ENCODE measurements at regions not wholly inside any gene's neighbourhood (a gene's known extent, or its start where the extent isn't known, plus 50 kb on each side); places are given as distances from the start of the nearest gene placed in this dataset.

DNA sequence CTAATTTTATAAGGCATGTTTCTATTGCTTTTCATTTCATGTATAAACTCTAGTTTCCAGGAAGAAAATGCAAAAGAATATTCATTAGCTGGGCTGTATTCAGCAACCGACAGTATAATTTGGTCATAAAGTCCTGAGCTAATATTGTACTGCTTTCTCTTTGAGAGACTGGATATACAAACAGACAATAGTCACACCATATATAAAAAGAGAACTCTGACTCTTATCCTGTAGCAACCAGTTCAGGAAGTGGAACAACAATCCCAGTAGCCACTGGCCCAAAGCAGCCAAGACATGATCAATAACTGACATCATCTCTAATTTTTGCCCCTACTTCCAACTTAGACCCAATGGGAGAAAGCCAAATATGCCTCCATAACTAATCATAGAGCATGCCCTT lies 160.8 kb downstream of the FSIP2 start:
- no peaks in the 10 kb centered on the region for H3K9me3 ChIP-seq
- no peak overlapping the region for H3K4me3 ChIP-seq (replicated peaks in 1 of 3)
- TF ChIP-seq POLR2A (IDR thresholded peaks at IDR 0.05), result no peak
- TF ChIP-seq, protein P1, sequence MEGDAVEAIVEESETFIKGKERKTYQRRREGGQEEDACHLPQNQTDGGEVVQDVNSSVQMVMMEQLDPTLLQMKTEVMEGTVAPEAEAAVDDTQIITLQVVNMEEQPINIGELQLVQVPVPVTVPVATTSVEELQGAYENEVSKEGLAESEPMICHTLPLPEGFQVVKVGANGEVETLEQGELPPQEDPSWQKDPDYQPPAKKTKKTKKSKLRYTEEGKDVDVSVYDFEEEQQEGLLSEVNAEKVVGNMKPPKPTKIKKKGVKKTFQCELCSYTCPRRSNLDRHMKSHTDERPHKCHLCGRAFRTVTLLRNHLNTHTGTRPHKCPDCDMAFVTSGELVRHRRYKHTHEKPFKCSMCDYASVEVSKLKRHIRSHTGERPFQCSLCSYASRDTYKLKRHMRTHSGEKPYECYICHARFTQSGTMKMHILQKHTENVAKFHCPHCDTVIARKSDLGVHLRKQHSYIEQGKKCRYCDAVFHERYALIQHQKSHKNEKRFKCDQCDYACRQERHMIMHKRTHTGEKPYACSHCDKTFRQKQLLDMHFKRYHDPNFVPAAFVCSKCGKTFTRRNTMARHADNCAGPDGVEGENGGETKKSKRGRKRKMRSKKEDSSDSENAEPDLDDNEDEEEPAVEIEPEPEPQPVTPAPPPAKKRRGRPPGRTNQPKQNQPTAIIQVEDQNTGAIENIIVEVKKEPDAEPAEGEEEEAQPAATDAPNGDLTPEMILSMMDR (IDR thresholded peaks at IDR 0.05), result no peak
- H3K36me3 ChIP-seq, result no peaks in the 10 kb centered on the region
- 93 to 94% methylated on average over 1 of the region's 1 CpG for WGBS, 2 donors
- DNase-seq, result no peak
- no peaks in the 10 kb centered on the region for H3K4me1 ChIP-seq
- intact Hi-C loops (cut with DNase I), result no loop called here
- H3K27me3 ChIP-seq, result no peaks in the 10 kb centered on the region
- no peak overlapping the region for H3K27ac ChIP-seq

GRCh38 chr2:185919155-185919554 lies 180.6 kb downstream of the FSIP2 start:
- Histone ChIP-seq H3K9me3 (no peaks in the 10 kb centered on the region), H3K27ac (no peak overlapping the region), H3K36me3 (no peaks in the 10 kb centered on the region), H3K4me3 (replicated peaks in 1 of 3) (no peak overlapping the region), H3K4me1 (no peaks in the 10 kb centered on the region), H3K27me3 (no peaks in the 10 kb centered on the region)
- DNase-seq, result no peak
- intact Hi-C loops (cut with DNase I), result no loop called here
- no peak for TF ChIP-seq POLR2A (IDR thresholded peaks at IDR 0.05)
- TF ChIP-seq, protein P1 (IDR thresholded peaks at IDR 0.05), result no peak
- WGBS, 2 donors, result 76 to 93% methylated on average over 1 of the region's 1 CpG

GRCh38 chr2:185921048-185921756 lies 182.6 kb downstream of the FSIP2 start:
- intact Hi-C loops (cut with DNase I), result no loop called here
- TF ChIP-seq, protein P1 (IDR thresholded peaks at IDR 0.05), result no peak
- no peak for TF ChIP-seq POLR2A (IDR thresholded peaks at IDR 0.05)
- no peak for DNase-seq
- no peaks in the 10 kb centered on the region for H3K4me1 ChIP-seq
- no peaks in the 10 kb centered on the region for H3K9me3 ChIP-seq
- no peaks in the 10 kb centered on the region for H3K27me3 ChIP-seq
- no peak overlapping the region for H3K27ac ChIP-seq
- WGBS, 2 donors, result 92 to 93% methylated on average over 3 of the region's 3 CpGs
- H3K4me3 ChIP-seq (replicated peaks in 1 of 3), result no peak overlapping the region
- no peaks in the 10 kb centered on the region for H3K36me3 ChIP-seq

DNA sequence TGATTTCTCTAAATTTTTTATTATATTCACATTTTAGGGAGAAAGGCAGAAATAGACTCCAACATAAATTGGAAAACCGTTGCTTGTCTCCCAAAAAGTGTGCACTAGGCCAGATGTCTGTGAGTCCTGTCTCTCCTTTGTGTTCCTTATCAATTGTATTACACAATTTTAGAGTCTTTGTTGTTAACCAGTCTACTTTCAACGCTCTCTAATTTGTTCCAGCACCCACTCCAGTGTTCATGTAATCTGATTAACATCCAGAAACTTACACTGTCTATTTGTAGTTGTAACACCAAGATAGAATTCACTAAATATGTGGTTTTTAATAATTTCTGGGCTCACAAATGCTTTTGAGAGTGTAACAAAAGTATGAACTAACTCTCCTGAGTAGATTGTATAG lies 195.6 kb downstream of the FSIP2 start:
- DNase-seq, result no peak
- H3K27me3 ChIP-seq, result no peaks in the 10 kb centered on the region
- H3K36me3 ChIP-seq, result no peaks in the 10 kb centered on the region
- H3K4me1 ChIP-seq, result no peaks in the 10 kb centered on the region
- H3K27ac ChIP-seq, result no peak overlapping the region
- H3K4me3 ChIP-seq (replicated peaks in 1 of 3), result no peak overlapping the region
- WGBS, 2 donors, result 74 to 86% methylated on average over 2 of the region's 2 CpGs
- TF ChIP-seq, protein P1 (IDR thresholded peaks at IDR 0.05), result no peak
- TF ChIP-seq POLR2A (IDR thresholded peaks at IDR 0.05), result no peak
- intact Hi-C loops (cut with DNase I), result no loop called here
- no peaks in the 10 kb centered on the region for H3K9me3 ChIP-seq

- intact Hi-C loops (cut with DNase I), result no loop called here
- no peaks in the 10 kb centered on the region for H3K9me3 ChIP-seq
- H3K4me1 ChIP-seq, result no peaks in the 10 kb centered on the region
- H3K27me3 ChIP-seq, result no peaks in the 10 kb centered on the region
- H3K4me3 ChIP-seq (replicated peaks in 1 of 3), result no peak overlapping the region
- H3K36me3 ChIP-seq, result no peaks in the 10 kb centered on the region
- no peak overlapping the region for H3K27ac ChIP-seq
- DNase-seq, result no peak
- TF ChIP-seq, protein P1 (IDR thresholded peaks at IDR 0.05), result no peak
- TF ChIP-seq POLR2A (IDR thresholded peaks at IDR 0.05), result no peak
Observed at GRCh38 chr2:185939858-185940257, 201.3 kb downstream of the FSIP2 start.
